ENCODE measurements at regions not wholly inside any gene's neighbourhood (a gene's known extent, or its start where the extent isn't known, plus 50 kb on each side); places are given as distances from the start of the nearest gene placed in this dataset.
"Not testable (repeated sequence)": the region's sequence is repeated elsewhere in the genome, so short reads cannot be mapped to it uniquely, and the experiment has no call there.

GRCh38 chr16:29578898-29579297 is 72.7 kb upstream of the NPIPB12 start:
- not testable (repeated sequence) for DNase-seq (ENCODE audit: low read depth)

GRCh38 chr16:29581764-29582163 is 75.6 kb upstream of the NPIPB12 start:
- not testable (repeated sequence) for DNase-seq (ENCODE audit: low read depth)

GRCh38 chr16:29591919-29592318 is 71.1 kb upstream of the SPN start:
- not testable (repeated sequence) for DNase-seq (ENCODE audit: low read depth)

- DNase-seq (ENCODE audit: low read depth), result not testable (repeated sequence)
Observed at GRCh38 chr16:29594269-29594925, 68.7 kb upstream of the SPN start.

DNA sequence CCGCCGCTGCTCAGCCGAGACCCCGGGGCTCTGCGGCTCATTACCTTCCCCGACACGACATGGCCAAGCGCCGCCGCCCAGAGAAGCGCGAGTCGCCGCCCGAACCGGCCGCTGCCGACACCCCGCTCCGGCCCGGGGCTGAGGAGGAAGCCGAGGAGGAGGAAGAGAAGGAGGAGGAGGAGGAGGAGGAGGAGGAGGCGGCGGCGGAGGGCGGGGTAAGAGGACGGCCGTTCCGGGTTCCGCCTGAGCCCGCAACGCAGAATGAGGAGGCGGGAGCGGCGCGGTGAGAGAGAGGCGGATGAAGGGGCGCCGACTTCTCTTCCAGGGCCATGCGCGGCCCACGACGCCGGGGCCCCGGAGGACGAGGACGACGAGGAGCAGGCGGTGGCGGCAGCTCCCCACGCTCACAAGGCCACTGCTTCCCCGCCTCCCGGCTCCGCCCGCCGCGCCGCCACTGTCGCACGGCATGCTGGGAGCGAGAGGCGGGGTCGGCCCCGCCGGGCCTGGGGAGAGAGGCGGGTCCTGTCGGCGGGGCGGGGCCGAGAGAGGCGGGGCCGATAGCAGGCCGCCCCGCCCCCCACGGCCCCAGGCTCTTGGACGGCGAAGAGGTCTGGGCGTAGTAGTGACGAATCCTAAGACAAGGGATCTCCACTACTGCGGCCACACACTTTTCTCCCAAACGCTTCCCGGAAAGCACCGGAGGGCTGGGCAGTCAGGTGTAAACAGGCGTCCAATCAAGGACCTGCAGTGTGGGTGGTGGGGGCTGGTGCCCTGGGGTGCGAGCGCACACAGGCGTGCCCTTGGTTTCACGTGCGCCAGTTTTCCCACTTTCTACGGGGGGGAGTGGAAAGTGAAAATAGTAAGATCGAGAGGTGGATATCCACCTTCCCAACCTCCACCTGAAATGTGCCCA is 67.9 kb upstream of the SPN start:
- peak; percentile 82 for DNase-seq (ENCODE audit: low read depth)

DNA sequence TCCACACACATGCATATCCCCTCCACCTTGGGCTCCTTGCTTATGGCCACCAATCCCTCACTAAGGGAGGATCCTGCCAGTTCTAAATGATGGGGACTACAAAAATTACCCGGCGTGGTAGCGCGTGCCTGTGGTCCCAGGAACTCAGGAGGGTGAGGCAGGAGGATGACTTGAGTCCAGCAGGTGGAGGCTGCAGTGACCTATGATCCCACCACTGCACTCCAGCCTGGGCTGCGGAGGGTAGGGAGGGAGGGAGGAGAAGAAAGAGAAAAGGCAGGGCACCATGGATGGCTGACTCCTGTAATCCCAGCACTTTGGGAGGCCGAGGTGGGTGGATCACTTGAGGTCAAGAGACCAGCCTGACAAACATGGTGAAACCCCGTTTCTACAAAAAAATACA is 66.0 kb upstream of the SPN start:
- not testable (repeated sequence) for DNase-seq (ENCODE audit: low read depth)

DNA sequence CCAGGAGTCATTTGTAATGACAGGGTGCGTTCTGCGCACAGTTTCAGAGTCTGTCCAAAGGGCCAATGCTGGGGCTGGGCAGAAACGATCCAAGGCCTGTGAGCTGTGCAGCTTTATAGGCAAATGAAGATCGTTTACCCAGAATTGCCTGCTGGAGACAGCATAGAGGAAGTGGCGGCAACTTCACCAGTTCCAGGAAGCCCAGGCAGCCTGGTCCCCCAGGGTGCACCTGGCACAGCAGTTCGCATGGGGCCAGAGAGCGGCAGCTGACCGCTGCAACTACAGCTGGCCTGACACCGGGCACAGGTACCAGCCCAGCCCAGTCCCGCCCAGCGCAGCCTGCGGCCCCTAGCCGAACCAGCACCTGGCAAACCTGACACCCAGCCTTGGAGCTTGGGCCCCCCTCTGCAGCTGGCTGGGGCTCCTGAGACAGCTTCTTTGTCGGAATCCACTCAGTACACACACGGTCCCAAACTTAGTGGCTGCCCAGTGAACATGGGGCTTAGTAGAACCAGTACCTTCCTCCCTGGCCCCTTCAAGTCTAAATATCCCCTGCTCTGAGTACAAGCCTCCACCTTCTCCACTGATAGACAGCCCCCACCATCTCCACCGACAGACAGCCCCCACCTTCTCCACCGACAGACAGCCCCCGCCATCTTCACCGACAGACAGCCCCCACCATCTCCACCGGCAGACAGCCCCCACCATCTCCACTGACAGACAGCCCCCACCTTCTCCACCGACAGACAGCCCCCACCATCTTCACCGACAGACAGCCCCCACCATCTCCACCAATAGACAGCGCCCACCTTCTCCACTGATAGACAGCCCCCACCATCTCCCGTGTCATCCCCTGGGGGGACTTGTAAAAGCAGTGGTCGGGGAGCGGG is 62.7 kb upstream of the SPN start:
- DNase-seq (ENCODE audit: low read depth), result peak; percentile 28

DNA sequence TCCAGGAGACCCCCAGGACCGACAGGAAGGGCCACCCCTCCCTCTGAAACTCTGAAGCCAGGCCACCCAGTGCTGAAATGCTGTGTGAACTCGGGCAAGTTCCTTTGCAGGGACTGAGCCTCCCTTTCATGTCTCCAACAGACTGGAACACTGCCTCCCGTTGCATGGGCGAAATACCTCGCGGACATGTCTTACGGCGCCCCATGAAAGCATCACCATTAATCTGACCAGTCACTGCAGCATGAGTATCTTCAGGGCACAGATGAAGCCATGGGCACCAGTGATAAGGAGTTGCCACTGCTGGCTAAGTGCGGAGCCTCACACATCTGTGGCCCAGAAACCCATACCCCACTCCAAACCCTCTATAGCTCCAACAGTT is 60.8 kb upstream of the SPN start:
- not testable (repeated sequence) for DNase-seq (ENCODE audit: low read depth)

DNA sequence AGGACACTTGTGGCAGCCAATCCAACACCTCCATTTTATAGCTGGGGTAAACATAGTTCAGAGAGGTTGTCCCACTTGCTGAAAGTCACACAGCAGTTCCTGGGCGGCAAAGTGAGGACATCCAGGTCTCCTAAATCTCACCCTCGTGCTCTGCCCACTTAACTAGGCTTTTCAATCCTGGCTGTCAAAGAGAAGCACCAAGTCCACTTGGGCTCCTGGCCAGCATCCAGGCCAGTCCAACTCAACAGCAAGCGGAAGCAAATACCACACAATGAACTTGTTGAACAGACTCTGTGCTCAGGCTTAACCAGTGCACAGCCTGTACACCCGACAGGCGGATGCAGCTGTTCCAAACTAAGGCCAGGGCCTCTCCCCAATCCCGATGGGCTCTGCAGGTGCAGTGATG is 60.4 kb upstream of the SPN start:
- DNase-seq (ENCODE audit: low read depth), result not testable (repeated sequence)

- DNase-seq (ENCODE audit: low read depth), result not testable (repeated sequence)
Observed at GRCh38 chr16:29604631-29605549, 58.2 kb upstream of the SPN start.

DNA sequence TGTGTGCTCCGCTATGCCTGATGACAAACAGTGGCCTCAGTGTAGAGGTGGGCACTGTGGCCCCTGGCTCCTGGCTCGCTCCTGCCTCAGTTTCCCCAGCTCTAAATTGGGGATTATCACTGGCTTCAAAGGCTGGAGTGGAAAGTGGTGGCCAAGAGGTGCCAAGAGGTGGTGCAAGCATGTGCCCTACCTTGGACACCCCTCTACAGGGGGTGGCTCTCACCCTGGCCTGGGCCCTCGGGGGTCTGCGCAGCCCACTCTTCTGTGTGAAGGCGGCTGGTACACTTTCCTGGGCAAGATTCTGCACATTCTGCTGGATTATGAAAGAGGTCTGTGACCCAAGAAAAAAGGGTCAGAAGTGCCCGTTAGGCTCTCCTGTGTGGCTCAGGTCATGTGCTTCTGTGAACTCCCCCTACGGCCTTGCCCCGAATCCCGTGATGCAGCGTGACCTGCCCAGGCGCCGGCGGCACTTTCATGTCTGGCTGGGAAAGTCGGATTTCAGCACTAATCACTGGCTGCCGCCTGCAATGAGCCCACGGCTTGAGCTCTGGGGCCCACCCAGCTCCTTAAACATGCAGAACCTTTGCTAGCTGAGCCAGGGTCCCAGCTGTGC is 57.3 kb upstream of the SPN start:
- DNase-seq (ENCODE audit: low read depth), result not testable (repeated sequence)

- not testable (repeated sequence) for DNase-seq (ENCODE audit: low read depth)
Observed at GRCh38 chr16:29606669-29607427, 56.2 kb upstream of the SPN start.

DNA sequence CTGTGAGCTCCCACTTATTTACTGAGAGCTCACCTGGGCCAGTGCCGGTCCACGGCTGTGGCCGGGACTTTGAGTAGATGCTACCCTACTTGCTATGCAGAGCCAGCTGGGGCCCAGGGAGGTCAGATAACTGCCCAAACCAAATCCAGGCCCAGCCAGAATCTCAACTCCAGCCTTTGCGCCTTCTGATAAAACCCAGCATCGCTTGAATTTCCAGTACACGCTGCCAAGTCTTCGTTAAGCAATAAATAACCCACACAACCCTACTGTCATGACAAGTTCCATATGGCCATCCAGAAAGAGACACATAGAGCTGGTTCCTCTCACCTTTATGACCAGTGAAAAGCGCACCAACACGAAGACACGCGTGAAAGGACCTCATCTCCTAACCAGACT is 55.6 kb upstream of the SPN start:
- DNase-seq (ENCODE audit: low read depth), result not testable (repeated sequence)

DNA sequence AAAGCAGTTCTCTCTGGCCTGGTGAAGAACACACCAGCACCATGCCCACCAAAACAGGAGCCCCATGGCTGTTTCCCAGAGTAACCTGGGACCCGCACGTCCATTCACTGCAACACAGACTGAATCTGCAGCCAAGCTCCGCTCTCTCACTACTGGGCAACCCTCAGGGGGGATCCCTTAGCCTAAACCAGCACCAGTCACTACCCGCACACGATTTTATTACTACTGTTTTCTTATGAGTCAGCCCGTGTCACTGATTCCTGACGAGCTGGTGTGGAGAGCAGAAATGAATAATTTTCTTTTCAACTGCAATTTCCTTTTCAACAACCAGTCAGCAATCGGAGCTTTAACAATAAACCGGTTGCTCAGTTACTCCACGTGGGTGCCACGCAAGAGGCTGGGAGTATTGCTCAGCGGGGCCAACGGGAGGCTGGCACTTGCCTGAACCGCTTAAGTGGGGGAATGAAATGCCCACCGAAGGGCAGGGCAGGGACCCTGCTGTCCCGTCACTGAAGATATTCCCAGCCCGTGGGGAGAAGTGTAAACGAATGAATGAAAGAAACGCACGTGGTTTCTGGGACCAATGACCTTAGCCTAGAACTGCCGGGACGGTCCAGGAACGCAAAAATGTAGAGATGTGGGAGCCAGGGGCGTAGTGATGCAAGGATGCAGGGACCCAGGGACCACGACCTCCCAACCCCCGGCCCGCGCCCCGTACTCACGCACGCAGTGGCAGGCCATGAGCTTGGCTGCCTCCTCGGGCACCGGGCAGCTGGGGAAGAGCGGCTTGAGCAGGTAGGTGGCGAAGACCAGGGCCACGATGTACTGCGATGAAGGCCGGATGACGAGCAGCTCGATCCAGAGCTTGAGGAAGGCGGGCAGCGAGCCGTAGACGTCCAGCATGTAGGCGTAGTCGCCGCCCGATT is 50.4 kb upstream of the SPN start:
- DNase-seq (ENCODE audit: low read depth), result not testable (repeated sequence)
